K562 (cell line): ENCODE measurements at regions not wholly inside any gene's neighbourhood (a gene's known extent, or its start where the extent isn't known, plus 50 kb on each side); places are given as distances from the start of the nearest gene placed in this dataset.

ENCODE experiments used
- ATAC-seq: fragments of 200-7000 bp; cut with Tn5 transposase; 3 replicates; pipeline ENCODE4 v1.9.1; 2020; ENCODE audit warnings: moderate library complexity
- BruUV-seq: library from RNA; stranded (reverse); fragments of 400-500 nt; replicated peaks from 2 replicates; lab custom pipeline; 2021; lab: Mats Ljungman, UMichigan
- CTCF ChIA-PET: fragments of 300-600 bp; formaldehyde crosslinking; extraction: SDS; loops from one replicate; lab custom pipeline; 2021; ENCODE audit warnings: low intra/inter-chr PET ratio; lab: Yijun Ruan, JAX
- POLR2A ChIA-PET: fragments of 300-600, 350-650 bp; sonication (Branson Sonifier 250); formaldehyde crosslinking; extraction: SDS; loops from one replicate; lab custom pipeline; 2021; ENCODE audit warnings: antibody characterized with exemption, inconsistent platforms; lab: Yijun Ruan, JAX
- DNase-seq, 4 experiments: peaks; one replicate each; pipeline versions ENCODE4 v3.0.0 to v3.0.0-alpha.2; 2011 to 2018; ENCODE audit warnings: low spot score in 3 of 4, mixed read lengths in 3 of 4; ENCODE audit errors: extremely low read depth in 1 of 4
- FAIRE-seq: peaks from 2 replicates; lab custom pipeline; 2011; peaks lifted over from hg19 to GRCh38; lab: Jason Lieb, UNC
- H2AFZ ChIP-seq: 2 replicates; pipeline ENCODE4 v1.6.0; 2011; ENCODE audit warnings: low read depth, low read length, control low read depth, inconsistent platforms
- H3K27ac ChIP-seq: fragments of 200-600 bp; 3 replicates; pipeline ENCODE4 v1.8.0; 2011; ENCODE audit warnings: low read depth, mild to moderate bottlenecking, control low read depth, inconsistent platforms, low read length, moderate library complexity, mixed read lengths; ENCODE audit errors: extremely low read depth
- H3K27me3 ChIP-seq, 2 experiments: fragments of 300-600 bp in 1 of 2; 2 replicates in 1 of 2; 3 replicates in 1 of 2; pipeline versions ENCODE4 v1.6.0 to v1.8.0; 2011; ENCODE audit warnings: inconsistent platforms in 2 of 2, low read length in 2 of 2, mild to moderate bottlenecking in 1 of 2, mixed read lengths in 1 of 2, moderate library complexity in 1 of 2; ENCODE audit not compliant: control insufficient read depth in 2 of 2, insufficient read depth in 2 of 2
- H3K36me3 ChIP-seq: fragments of 300-600 bp; 3 replicates; pipeline ENCODE4 v1.8.0; 2011; ENCODE audit warnings: mild to moderate bottlenecking, low read length, inconsistent platforms; ENCODE audit not compliant: control insufficient read depth, insufficient read depth
- H3K4me1 ChIP-seq, 2 experiments: fragments of 200-600 bp in 1 of 2; replicated peaks in 1 of 2; 2 replicates in 1 of 2; 3 replicates in 1 of 2; pipeline versions ENCODE4 v1.5.1 to v1.8.0; 2011; ENCODE audit warnings: inconsistent platforms in 2 of 2, low read length in 2 of 2, mild to moderate bottlenecking in 1 of 2, mixed read lengths in 1 of 2, moderate library complexity in 1 of 2; ENCODE audit not compliant: control insufficient read depth in 2 of 2, insufficient read depth in 2 of 2
- H3K4me2 ChIP-seq: 2 replicates; pipeline ENCODE4 v1.6.1; 2011; ENCODE audit warnings: low read length, control low read depth, inconsistent platforms, mixed read lengths; ENCODE audit not compliant: insufficient read depth
- H3K4me3 ChIP-seq: fragments of 200-600 bp; sonication (generic), shearing (Covaris generic); 2 replicates; pipeline ENCODE4 v1.5.1; 2016; ENCODE audit warnings: control low read depth, inconsistent platforms
- H3K79me2 ChIP-seq: fragments of 200-600 bp; 3 replicates; pipeline ENCODE4 v1.8.0; 2011; ENCODE audit warnings: low read length, inconsistent platforms; ENCODE audit not compliant: control insufficient read depth, insufficient read depth
- H3K9ac ChIP-seq, 2 experiments: 2 replicates each; pipeline versions ENCODE4 v1.6.0 to v1.6.1; 2011; ENCODE audit warnings: low read depth in 2 of 2, low read length in 2 of 2, control low read depth in 1 of 2, inconsistent platforms in 1 of 2, mild to moderate bottlenecking in 1 of 2, mixed read lengths in 1 of 2; ENCODE audit not compliant: insufficient read depth in 1 of 2
- H3K9me1 ChIP-seq: one replicate; pipeline ENCODE4 v1.6.0; 2011; ENCODE audit warnings: inconsistent platforms, mild to moderate bottlenecking, low read length, moderate library complexity; ENCODE audit not compliant: control insufficient read depth, insufficient read depth
- H3K9me3 ChIP-seq: replicated peaks from 2 replicates; pipeline ENCODE4 v1.5.1; 2011; ENCODE audit warnings: low read depth, low read length, inconsistent platforms; ENCODE audit not compliant: control insufficient read depth, insufficient read depth
- H4K20me1 ChIP-seq: replicated peaks from 2 replicates; pipeline ENCODE4 v1.6.1; 2011; ENCODE audit warnings: low read length, inconsistent platforms, mixed read lengths; ENCODE audit not compliant: control insufficient read depth, insufficient read depth
- HDAC6 ChIP-seq: IDR thresholded peaks from 2 replicates; pipeline ENCODE4 v1.6.1; 2012; ENCODE audit warnings: low read depth, mild to moderate bottlenecking, control low read depth, inconsistent platforms, low read length, moderate library complexity
- RBM25 ChIP-seq: fragments of 200-400 bp; formaldehyde crosslinking; IDR thresholded peaks from 2 replicates; pipeline ENCODE4 v1.6.1; 2018; ENCODE audit warnings: low read length, low read depth, moderate library complexity; ENCODE audit not compliant: severe bottlenecking
- ZBTB49 ChIP-seq: sonication (generic); formaldehyde crosslinking; IDR thresholded peaks from 2 replicates; pipeline ENCODE4 v1.8.0; 2022; ENCODE audit warnings: missing genetic modification reagents, mild to moderate bottlenecking, borderline replicate concordance
- WGBS: fragments of 100-300 bp; shearing (Covaris generic); methylation state at CpG from one replicate; pipeline ENCODE4 v1.1.6; 2016; ENCODE audit warnings: low coverage, mixed read lengths; ENCODE audit not compliant: insufficient coverage; ENCODE audit errors: missing lambda C conversion rate; 5-methylcytosine and 5-hydroxymethylcytosine counted together
- in situ Hi-C: fragments of 300-500 bp; cut with MboI; formaldehyde crosslinking; loops from 4 replicates; pipeline ENCODE4 v1.15.0; 2018; ENCODE audit warnings: inconsistent platforms, mixed read lengths
- intact Hi-C: fragments of 100-400 bp; cut with micrococcal nuclease; formaldehyde crosslinking; loops from 2 replicates; pipeline ENCODE4 v1.14.2; 2022

GRCh38 chr22:35480627-35481550, 59.7 kb upstream of the RASD2 start (continued):
- TF ChIP-seq ZBTB49, result no peak
- TF ChIP-seq, all 486 proteins: peak for 5

- POLR2A ChIA-PET, result interaction anchor here (0.9 kb wide), 1 partner anchor 12 kb away, joined by 3 read pairs; no protein-coding TSS in a partner anchor
- no peaks in the 10 kb centered on the region for H4K20me1 ChIP-seq
- peaks cover 12 to 15% of the 10 kb centered on the region in 2 experiments for H3K4me1 ChIP-seq
- intact Hi-C loops (no loop called here), in situ Hi-C loops (no loop called here)
- TF ChIP-seq RBM25 (peak; percentile 83), HDAC6 (no peak)
- FAIRE-seq (no peak), DNase-seq (no peak), ATAC-seq (no peak)
- 0% methylated on average over 3 of the region's 5 CpGs for WGBS
- no peak overlapping the region for H2AFZ ChIP-seq
- no peak overlapping the region for H3K9ac ChIP-seq
- no peaks in the 10 kb centered on the region for H3K79me2 ChIP-seq
- H3K36me3 ChIP-seq, result no peaks in the 10 kb centered on the region
- H3K9me1 ChIP-seq, result no peaks in the 10 kb centered on the region
- no peak overlapping the region for H3K27ac ChIP-seq
- no TSS peak for BruUV-seq
- no peak overlapping the region for H3K4me2 ChIP-seq
- no peak overlapping the region for H3K4me3 ChIP-seq
- CTCF ChIA-PET, result no interaction called here
- peaks cover 2 to 24% of the 10 kb centered on the region in 2 experiments; a peak in 4 of 5 replicates for H3K27me3 ChIP-seq
- H3K9me3 ChIP-seq, result no peaks in the 10 kb centered on the region
Observed at GRCh38 chr22:35482311-35482710, 58.3 kb upstream of the RASD2 start.
